ENCODE measurements at regions not wholly inside any gene's neighbourhood (a gene's known extent, or its start where the extent isn't known, plus 50 kb on each side); places are given as distances from the start of the nearest gene placed in this dataset.

GRCh38 chr6:56364827-56365339, 117.5 kb upstream of the COL21A1 start:
- no peaks in the 10 kb centered on the region for H3K9me3 ChIP-seq (replicated peaks in 1 of 3)
- no peak overlapping the region for H3K4me3 ChIP-seq
- intact Hi-C loops (cut with DNase I), result loop anchor here (5.0 to 10.0 kb wide), 2 partner anchors 227 to 340 kb away; no protein-coding TSS in a partner anchor
- TF ChIP-seq CTCF (IDR thresholded peaks at IDR 0.05) (no peak), POLR2A (IDR thresholded peaks at IDR 0.05) (no peak)
- H3K36me3 ChIP-seq (replicated peaks in 1 of 2), result no peaks in the 10 kb centered on the region
- H3K27me3 ChIP-seq, result no peaks in the 10 kb centered on the region
- DNase-seq, result no peak
- H3K27ac ChIP-seq, result peak overlapping the region in 2 of 5 donors; percentile 11 to 32
- peaks cover 10 to 28% of the 10 kb centered on the region in 2 donors for H3K4me1 ChIP-seq (replicated peaks in 1 of 2)
- WGBS, 4 donors, result 10 to 32% (median 26%) methylated on average over 2 of the region's 2 CpGs

- Histone ChIP-seq H3K36me3 (replicated peaks in 1 of 2) (no peaks in the 10 kb centered on the region), H3K4me1 (replicated peaks in 1 of 2) (peaks cover 7 to 27% of the 10 kb centered on the region in 2 donors), H3K27ac (peak overlapping the region in 1 of 5 donors; percentile 32), H3K9me3 (replicated peaks in 1 of 3) (no peaks in the 10 kb centered on the region), H3K4me3 (no peak overlapping the region), H3K27me3 (no peaks in the 10 kb centered on the region)
- TF ChIP-seq POLR2A (IDR thresholded peaks at IDR 0.05), result no peak
- no peak for DNase-seq
- intact Hi-C loops (cut with DNase I), result loop anchor here (5.0 to 10.0 kb wide), 2 partner anchors 228 to 340 kb away; no protein-coding TSS in a partner anchor
These were observed 117.0 kb upstream of the COL21A1 start for GRCh38 chr6:56364431-56364826.

GRCh38 chr6:56363796-56364430, 116.5 kb upstream of the COL21A1 start:
- no peak overlapping the region for H3K27ac ChIP-seq
- H3K9me3 ChIP-seq (replicated peaks in 1 of 3), result no peaks in the 10 kb centered on the region
- intact Hi-C loops (cut with DNase I), result loop anchor here (5.0 to 10.0 kb wide), 2 partner anchors 228 to 341 kb away; no protein-coding TSS in a partner anchor
- 80 to 90% (median 87%) methylated on average over 5 of the region's 5 CpGs for WGBS, 4 donors
- TF ChIP-seq POLR2A (IDR thresholded peaks at IDR 0.05) (no peak), CTCF (IDR thresholded peaks at IDR 0.05) (no peak)
- peaks cover 7 to 25% of the 10 kb centered on the region in 2 donors for H3K4me1 ChIP-seq (replicated peaks in 1 of 2)
- no peaks in the 10 kb centered on the region for H3K36me3 ChIP-seq (replicated peaks in 1 of 2)
- no peak for DNase-seq
- no peak overlapping the region for H3K4me3 ChIP-seq
- H3K27me3 ChIP-seq, result no peaks in the 10 kb centered on the region

GRCh38 chr6:56361812-56362211, 114.4 kb upstream of the COL21A1 start:
- peak in 3 of 7 donors; percentile 14 to 27 (median 21) for DNase-seq
- no peak for TF ChIP-seq CTCF (IDR thresholded peaks at IDR 0.05)
- no peak for TF ChIP-seq POLR2A (IDR thresholded peaks at IDR 0.05)
- no peak overlapping the region for H3K4me3 ChIP-seq
- H3K27me3 ChIP-seq, result no peaks in the 10 kb centered on the region
- peaks cover 7 to 14% of the 10 kb centered on the region in 2 donors for H3K4me1 ChIP-seq (replicated peaks in 1 of 2)
- H3K9me3 ChIP-seq (replicated peaks in 1 of 3), result no peaks in the 10 kb centered on the region
- intact Hi-C loops (cut with DNase I), result loop anchor here (5.0 to 10.0 kb wide), 2 partner anchors 230 to 343 kb away; no protein-coding TSS in a partner anchor
- no peaks in the 10 kb centered on the region for H3K36me3 ChIP-seq (replicated peaks in 1 of 2)
- 81 to 90% (median 83%) methylated on average over 4 of the region's 4 CpGs for WGBS, 4 donors
- H3K27ac ChIP-seq, result no peak overlapping the region

Data from adrenal gland (tissue), 9 donors.